Transverse colon (tissue), 4 donors: ENCODE measurements at regions not wholly inside any gene's neighbourhood (a gene's known extent, or its start where the extent isn't known, plus 50 kb on each side); places are given as distances from the start of the nearest gene placed in this dataset.

Source experiments
- DNase-seq: peaks from one replicate; pipeline ENCODE4 v3.0.0-alpha.2; 2019
- H3K27ac ChIP-seq, 4 donors: fragments of 200-600 bp; sonication (generic); 2 replicates each; pipeline ENCODE4 v1.5.1; 2016 to 2018; ENCODE audit warnings: inconsistent platforms in 4 of 4
- H3K27me3 ChIP-seq: fragments of 200-600 bp; sonication (generic); 2 replicates; pipeline ENCODE4 v1.5.1; 2017; ENCODE audit warnings: inconsistent platforms
- H3K36me3 ChIP-seq, 4 donors: fragments of 200-600 bp; sonication (generic); 2 replicates each; pipeline ENCODE4 v1.5.1; 2017 to 2019; ENCODE audit warnings: inconsistent platforms in 4 of 4
- H3K4me1 ChIP-seq, 4 donors: fragments of 200-600 bp; sonication (generic); 2 replicates each; pipeline ENCODE4 v1.5.1; 2017 to 2020; ENCODE audit warnings: inconsistent platforms in 4 of 4
- H3K4me3 ChIP-seq, 4 donors: fragments of 200-600 bp; sonication (generic); 1 replicate in 1 of 4; 2 replicates in 3 of 4; pipeline versions ENCODE4 v1.5.1 to v1.6.1; 2017 to 2019; ENCODE audit warnings: inconsistent platforms in 4 of 4
- H3K9me3 ChIP-seq, 2 donors: fragments of 200-600 bp; sonication (generic); 2 replicates each; pipeline ENCODE4 v1.5.1; 2017 to 2019; ENCODE audit warnings: inconsistent platforms in 2 of 2
- CTCF ChIP-seq, 5 experiments: fragments of 200-600 bp in 3 of 5; fragments of 450-650 bp in 2 of 5; sonication (generic) in 3 of 5; IDR thresholded peaks; 1 replicate in 2 of 5; 2 replicates in 3 of 5; pipeline ENCODE4 v1.5.1; 2016 to 2017; ENCODE audit warnings: antibody characterized with exemption in 5 of 5, inconsistent platforms in 3 of 5, mild to moderate bottlenecking in 2 of 5, moderate library complexity in 1 of 5
- EP300 ChIP-seq: sonication (generic); formaldehyde crosslinking; IDR thresholded peaks from one replicate; pipeline ENCODE4 v1.6.1; 2017; ENCODE audit warnings: antibody characterized with exemption, low read depth
- POLR2A ChIP-seq: fragments of 450-650 bp; IDR thresholded peaks from one replicate; pipeline ENCODE4 v1.6.1; 2016; ENCODE audit warnings: antibody characterized with exemption, mild to moderate bottlenecking, moderate library complexity
- POLR2AphosphoS5 ChIP-seq, 3 donors: sonication (generic); formaldehyde crosslinking; IDR thresholded peaks; one replicate each; pipeline ENCODE4 v1.6.1; 2016; ENCODE audit warnings: antibody characterized with exemption in 3 of 3
- WGBS, 2 donors: methylation state at CpG; one replicate each; pipeline ENCODE4 v1.1.5; 2018; ENCODE audit warnings: low coverage in 1 of 2; 5-methylcytosine and 5-hydroxymethylcytosine counted together
- in situ Hi-C, 4 donors: fragments of 200-750 bp; cut with MboI; loops; one replicate each; pipeline versions ENCODE4 v1.15.0 to v1.15.1; 2017; ENCODE audit warnings: low sequenced_read_pairs in 3 of 4, low pct_ligation_motif_present in 1 of 4, low pct_unique_long_range_greater_than_20kb in 1 of 4
- intact Hi-C: fragments of 100-400 bp; cut with DNase I; formaldehyde crosslinking; loops from one replicate; pipeline ENCODE4 v1.15.1; 2023; ENCODE audit warnings: low total_unique reads

- H3K9me3 ChIP-seq, result no peaks in the 10 kb centered on the region
- TF ChIP-seq CTCF (IDR thresholded peaks at IDR 0.05), result no peak
- TF ChIP-seq POLR2AphosphoS5 (IDR thresholded peaks at IDR 0.05), result no peak
- no peak for TF ChIP-seq POLR2A
- TF ChIP-seq EP300, result no peak
- no peak for DNase-seq
- intact Hi-C loops, result no loop called here
- H3K27ac ChIP-seq, result no peak overlapping the region
- H3K4me1 ChIP-seq, result peaks cover 0 to 5% (median 0%) of the 10 kb centered on the region in 4 donors
- WGBS, 2 donors, result 90% methylated on average over 2 of the region's 2 CpGs; no CpG with 5 or more reads in 1 of the 2 donors
- no peaks in the 10 kb centered on the region for H3K36me3 ChIP-seq
- no peaks in the 10 kb centered on the region for H3K27me3 ChIP-seq
- in situ Hi-C loops, result no loop called here
- no peak overlapping the region for H3K4me3 ChIP-seq
Measured at GRCh38 chr2:129299338-129299737, 680.1 kb upstream of the RAB6C start.

DNA sequence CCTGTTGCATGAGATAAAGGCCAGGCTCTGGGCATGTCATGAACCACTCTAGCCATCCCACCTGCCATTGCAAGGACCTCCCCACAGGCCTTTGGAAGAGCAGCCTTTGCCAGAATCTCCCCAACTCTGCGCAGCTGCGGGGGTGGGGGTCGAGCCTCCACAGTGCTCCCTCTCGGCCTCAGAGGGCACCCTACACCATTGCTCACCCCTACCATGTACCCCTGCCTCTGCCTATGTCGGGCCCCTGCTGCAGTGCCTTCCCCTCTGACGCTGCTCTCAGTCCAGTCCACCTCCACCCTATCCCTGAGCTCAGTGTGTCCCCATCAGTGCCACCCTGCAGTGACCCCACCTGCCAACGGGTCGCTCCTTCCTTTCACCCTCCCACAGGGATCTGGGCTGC is 679.7 kb upstream of the RAB6C start:
- TF ChIP-seq CTCF (IDR thresholded peaks at IDR 0.05) (no peak), EP300 (no peak), POLR2A (no peak), POLR2AphosphoS5 (IDR thresholded peaks at IDR 0.05) (no peak)
- in situ Hi-C loops (no loop called here), intact Hi-C loops (no loop called here)
- WGBS, 2 donors, result 88 to 100% methylated on average over 1 to 8 of the region's 8 CpGs
- no peak overlapping the region for H3K27ac ChIP-seq
- H3K4me1 ChIP-seq, result peaks cover 0 to 5% (median 0%) of the 10 kb centered on the region in 4 donors
- no peak overlapping the region for H3K4me3 ChIP-seq
- H3K27me3 ChIP-seq, result no peaks in the 10 kb centered on the region
- no peaks in the 10 kb centered on the region for H3K9me3 ChIP-seq
- H3K36me3 ChIP-seq, result no peaks in the 10 kb centered on the region
- no peak for DNase-seq

DNA sequence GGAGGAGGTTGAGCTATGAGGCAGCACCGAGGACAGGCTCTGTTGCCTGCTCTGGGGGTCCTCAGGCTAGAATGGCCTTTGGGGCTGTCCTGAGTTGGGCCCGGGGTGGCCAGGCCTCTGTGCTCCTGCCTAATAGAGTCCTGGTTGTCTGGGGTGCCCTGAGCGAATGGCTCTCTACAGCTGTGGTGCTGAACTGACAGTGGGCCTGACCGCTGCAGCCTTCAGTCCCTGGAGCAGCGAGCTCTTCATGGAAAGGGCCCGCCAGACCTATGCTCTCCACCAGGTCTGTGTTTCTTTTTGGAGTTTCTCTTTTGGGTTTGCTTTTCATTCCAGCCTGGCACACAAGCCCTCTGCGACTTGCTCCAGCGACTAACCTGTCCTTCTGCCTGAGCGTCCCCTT is 679.0 kb upstream of the RAB6C start:
- Histone ChIP-seq H3K27me3 (no peaks in the 10 kb centered on the region), H3K9me3 (no peaks in the 10 kb centered on the region), H3K4me1 (peaks cover 0 to 5% (median 0%) of the 10 kb centered on the region in 4 donors), H3K27ac (no peak overlapping the region), H3K36me3 (no peaks in the 10 kb centered on the region), H3K4me3 (no peak overlapping the region)
- TF ChIP-seq POLR2A (no peak), EP300 (no peak), POLR2AphosphoS5 (IDR thresholded peaks at IDR 0.05) (no peak), CTCF (IDR thresholded peaks at IDR 0.05) (no peak)
- intact Hi-C loops, result no loop called here
- in situ Hi-C loops, result no loop called here
- no peak for DNase-seq
- 81% methylated on average over 9 of the region's 9 CpGs; no CpG with 5 or more reads in 1 of the 2 donors for WGBS, 2 donors

- intact Hi-C loops, result no loop called here
- Histone ChIP-seq H3K4me3 (no peak overlapping the region), H3K9me3 (no peaks in the 10 kb centered on the region), H3K27ac (peak overlapping the region in 3 of 4 donors; percentile 32 to 45 (median 37)), H3K4me1 (peaks cover 0 to 5% (median 0%) of the 10 kb centered on the region in 4 donors), H3K36me3 (no peaks in the 10 kb centered on the region), H3K27me3 (no peaks in the 10 kb centered on the region)
- TF ChIP-seq CTCF (IDR thresholded peaks at IDR 0.05) (no peak), EP300 (no peak), POLR2AphosphoS5 (IDR thresholded peaks at IDR 0.05) (peak in 2 of 3 donors; percentile 34 to 49), POLR2A (no peak)
- in situ Hi-C loops, result no loop called here
- WGBS, 2 donors, result 42 to 48% methylated on average over 2 to 5 of the region's 5 CpGs
- DNase-seq, result no peak
Measured at GRCh38 chr2:129301431-129301913, 678.0 kb upstream of the RAB6C start.
